ENCODE measurements at regions not wholly inside any gene's neighbourhood (a gene's known extent, or its start where the extent isn't known, plus 50 kb on each side); places are given as distances from the start of the nearest gene placed in this dataset.

DNA sequence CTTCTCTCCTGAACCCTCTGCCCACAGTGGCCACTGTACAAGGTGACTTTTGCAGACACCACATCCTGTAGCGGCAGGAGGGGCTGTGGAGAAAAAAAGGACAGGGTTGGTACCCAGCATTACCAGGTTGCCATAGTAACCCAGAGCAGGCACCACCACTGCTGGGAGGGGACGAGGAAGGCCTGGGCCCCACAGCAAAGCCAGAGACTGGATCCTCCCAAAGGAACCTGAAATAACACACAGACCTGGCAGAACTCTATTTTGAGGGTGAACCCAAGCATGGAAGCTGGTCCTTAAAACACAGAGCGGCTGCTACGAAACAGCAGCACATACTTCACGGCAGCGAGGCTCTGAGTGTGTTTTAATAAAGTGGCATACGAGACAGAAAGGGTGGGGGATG, 380.6 kb downstream of the CTTN start:
- no peak for DNase-seq

DNA sequence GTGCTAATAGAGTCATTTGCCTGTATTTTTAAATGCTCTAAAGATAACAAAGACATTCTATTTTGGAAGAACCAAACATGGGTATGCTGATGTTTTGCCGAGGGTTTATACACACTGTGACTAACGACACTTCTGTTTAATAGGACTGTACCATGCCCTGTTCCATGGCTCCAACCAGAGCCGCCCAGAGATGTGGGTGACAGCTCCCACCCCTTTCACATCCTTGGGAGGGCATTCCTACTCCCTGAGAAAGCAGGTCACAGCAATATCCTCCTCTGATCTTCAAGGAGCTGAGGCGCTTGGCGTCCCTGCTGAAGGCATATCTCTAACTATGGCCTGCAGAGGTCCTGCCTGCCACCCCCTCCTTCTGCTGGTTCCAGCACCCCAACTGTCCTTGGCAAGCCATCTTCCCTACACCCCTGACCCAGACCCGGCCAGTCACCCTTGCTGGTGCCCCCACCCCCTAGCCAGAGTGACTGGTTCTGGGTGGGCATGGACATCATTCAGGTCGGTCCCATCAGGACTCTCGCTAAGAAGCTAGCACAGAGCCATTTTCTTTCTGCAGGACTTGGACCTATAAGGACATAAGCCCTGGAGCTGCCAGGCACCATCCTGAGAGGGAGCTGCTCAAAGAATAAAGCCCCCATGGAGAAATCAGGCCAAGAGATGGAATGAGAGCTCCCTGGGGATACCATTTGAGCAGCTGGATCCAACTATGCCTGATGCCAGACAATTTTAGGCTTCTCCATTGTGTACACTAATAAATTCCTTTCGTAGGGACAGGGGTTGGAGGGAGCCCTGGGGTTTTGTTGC, 381.3 kb downstream of the CTTN start:
- no peak for DNase-seq

DNA sequence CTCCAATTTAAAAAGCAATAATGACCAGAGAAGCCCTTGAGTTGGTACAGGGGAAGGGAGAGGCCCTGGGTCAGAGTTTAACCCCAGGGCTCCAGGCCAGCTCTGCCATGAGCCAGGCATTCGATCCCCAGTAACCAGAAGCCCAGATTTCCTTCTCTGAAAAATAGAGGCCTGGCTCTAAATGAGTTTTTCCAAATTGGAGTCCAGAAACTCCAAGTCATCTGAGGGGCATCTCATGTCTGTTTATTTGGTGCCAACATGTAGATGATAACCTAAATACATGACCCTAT, 381.9 kb downstream of the CTTN start:
- no peak for DNase-seq

DNA sequence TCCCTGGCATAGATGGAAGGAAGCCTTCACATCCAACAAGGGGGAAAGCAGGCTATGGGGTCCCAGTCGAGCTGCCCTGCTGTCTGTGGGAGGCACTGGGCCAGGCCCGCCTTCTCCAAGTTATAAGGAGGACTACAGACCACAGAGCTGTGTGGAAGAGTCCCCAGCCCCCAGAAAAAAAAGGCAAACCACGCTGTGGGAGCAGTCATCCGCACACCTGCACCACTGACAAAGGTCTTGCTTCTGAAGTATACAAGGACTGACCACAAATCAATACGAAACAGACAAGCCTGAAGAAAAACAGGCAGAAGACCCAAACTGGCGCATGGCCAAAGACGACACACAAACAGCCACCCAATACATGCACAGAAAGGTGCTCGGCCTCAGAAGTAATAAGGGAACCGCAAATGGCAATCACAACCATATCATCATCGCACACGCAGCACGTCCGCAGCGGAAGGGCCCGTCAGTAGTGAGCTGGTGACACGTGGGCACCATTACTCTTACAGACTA, 384.1 kb downstream of the CTTN start:
- no peak for DNase-seq

DNA sequence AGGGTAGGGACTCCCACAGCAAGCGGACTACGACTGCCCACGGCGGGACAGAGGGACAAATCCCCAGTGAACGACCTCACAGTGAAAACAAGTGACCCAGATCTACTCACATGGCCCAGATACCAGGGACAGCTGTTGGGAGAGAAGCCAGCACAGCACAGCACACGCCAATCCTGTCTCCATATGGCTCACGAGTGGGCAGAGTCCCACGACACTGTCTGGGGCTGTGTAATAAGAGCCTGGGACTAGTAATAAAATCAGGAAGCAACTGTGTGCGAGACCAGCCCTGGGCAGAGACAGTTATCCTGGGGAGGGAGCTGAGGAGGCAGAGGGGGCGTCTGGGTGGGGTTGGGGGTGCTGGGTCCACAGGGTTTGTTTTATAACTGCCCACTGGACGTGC, 385.0 kb downstream of the CTTN start:
- DNase-seq, result no peak

DNA sequence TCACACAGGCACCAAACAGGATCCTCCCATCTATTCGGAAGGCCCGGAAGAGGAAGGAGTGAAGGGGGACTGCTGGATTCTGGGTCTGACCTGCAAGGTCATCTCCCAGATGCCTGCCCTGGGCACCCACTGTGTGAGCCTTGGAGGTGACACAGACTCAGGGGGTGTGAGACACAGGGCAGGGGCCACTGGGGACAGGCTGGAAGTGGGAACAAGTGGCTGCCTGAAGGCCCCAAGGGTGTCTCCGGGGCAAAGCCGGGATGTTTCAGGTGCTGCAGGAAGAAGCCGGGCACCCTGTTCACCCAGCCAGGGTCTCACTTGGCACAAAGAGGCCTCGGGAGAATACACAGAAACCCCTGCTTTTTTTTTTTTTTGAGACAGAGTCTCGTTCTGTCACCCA, 385.5 kb downstream of the CTTN start:
- DNase-seq, result no peak

DNA sequence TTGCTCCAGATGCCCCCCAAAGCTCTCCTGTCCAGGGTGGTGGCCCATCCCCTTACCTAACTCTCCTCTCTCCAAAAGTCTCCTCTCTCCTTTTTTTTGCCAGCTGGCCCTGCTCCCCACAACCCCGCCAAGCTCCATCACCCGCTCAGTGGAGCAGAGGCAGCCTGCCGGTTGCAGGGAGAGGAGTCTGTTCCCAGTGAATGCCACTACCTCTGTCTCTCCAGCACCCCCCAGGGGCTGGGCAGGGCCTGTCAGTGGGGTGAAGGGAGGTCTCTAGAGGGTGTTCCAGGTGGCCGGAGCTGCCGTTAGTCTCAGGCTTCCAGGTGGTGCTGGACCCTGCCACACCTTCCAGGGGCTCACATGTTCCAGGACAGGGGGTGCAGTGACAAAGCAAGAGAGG, 387.0 kb downstream of the CTTN start:
- no peak for DNase-seq

DNA sequence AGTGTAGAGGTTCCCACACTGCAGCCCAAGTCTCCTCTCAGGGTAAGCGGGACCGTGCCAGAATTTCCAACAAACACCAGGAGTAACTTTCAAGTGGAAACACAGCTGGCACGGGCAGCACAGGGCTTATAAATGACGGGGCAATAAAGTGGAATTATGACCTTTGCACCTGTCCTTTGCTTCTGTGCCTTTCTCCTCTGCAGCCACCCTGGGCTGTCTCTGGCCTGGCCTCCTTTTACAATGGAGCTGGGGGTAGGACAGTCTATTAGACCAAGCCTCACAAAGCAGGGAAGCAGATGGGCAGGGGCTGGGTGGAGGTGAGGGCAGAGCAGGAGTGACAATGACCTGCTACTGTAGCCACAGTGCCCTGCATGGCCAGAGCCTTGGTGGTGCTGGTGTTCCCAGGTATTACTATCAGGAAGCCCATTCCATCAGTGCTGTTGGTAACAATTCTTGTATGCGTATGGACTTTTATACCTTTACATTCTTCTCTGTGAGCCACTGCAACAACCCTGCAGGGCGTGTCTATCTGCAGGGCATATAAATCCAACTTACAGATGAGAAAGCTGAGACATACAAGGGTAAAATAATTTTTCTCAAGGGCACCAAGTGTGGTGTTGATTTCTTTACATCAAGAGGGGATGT, 387.8 kb downstream of the CTTN start:
- DNase-seq, result no peak

DNA sequence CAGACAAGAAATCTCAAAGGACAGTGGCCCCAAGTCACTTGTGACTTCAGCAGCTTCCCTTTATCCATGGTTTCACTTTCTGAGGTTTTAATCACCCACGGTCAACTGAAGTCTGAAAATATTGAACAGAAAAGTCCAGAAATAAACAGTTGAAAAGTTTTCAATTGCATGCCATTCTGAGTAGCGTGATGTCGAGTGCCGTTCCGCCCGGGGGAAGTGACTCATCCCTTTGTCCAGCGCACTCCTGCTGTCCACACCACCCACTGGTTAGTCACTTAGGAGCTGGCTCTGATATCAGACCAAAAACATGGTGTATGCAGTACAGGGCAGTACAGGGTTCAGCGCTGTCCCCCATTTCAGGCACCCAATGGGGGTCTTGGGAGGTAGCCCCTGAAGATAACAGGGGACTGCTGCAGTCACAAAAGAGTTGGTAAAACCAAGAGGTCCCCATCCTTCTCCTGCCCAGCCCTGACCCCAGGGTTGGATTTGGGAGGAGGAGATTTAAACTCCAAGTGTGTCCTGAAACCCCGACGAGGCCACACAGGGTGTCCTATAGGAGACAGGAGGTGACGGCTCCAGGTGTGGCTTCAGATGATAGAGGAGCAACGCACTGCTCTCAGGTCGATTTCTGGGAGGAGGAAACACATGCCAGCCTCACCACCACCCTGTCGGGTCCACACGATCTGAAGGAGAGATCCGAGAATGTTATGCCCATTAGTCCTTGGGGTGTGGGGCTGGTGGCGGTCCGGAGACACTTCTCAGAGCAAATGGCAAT, 390.1 kb downstream of the CTTN start:
- DNase-seq, result no peak

DNA sequence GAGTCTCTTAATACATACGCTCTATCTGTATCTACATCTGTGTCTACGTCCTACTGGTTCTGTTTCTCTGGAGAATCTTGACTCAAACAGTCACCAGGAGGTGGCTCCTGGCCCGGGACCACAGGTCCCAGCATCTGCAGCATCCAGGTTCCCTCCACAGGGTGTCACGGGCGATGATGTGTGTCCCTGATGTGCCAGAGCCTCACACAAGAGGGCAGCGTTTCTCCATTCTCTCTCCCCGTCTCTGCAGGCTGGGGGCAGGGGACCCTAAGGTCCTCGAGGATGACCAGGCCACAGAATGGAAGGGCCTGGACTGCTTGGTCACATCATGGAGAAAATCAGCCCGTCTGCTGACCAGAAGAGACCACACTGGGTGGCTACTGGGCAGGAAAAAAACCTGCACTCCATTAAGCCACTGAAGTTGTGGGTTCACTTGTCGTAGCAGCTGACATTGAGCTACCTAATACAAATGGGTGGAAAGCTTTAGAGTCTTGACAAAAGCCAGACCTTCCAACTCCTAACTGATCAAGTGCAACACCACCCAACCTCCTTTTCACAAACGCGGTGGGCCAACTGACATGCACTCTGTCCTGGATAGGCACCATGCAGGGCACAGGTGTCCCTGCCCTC, 392.5 kb downstream of the CTTN start:
- no peak for DNase-seq

DNA sequence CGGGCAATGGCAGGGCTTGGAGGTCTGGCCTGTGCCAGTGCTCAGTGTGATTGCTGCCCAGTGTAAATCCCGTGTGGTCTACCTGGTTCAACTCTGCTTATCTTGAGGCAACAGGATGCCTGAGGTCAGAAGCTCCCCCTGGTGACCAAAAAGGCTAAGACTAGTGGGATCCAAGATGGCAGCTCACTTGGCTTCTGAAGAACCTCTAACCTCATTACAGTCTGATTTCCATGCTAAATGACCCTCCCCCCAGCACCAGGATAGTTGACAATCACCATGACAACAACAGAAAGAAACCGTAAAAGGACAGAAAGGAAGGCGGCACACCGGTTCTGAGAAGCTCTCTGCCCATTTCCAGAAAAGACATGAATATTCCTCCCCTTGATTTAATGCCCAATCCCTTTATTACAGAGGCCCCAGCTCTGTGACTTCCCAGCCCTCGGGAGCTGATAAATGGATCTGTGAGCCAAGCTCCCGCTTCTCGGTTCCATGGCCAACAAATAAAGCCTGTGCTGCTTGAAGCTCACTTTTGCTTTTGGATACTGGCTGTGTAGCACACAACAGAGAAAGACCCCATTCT, 398.4 kb downstream of the CTTN start:
- no peak for DNase-seq

DNA sequence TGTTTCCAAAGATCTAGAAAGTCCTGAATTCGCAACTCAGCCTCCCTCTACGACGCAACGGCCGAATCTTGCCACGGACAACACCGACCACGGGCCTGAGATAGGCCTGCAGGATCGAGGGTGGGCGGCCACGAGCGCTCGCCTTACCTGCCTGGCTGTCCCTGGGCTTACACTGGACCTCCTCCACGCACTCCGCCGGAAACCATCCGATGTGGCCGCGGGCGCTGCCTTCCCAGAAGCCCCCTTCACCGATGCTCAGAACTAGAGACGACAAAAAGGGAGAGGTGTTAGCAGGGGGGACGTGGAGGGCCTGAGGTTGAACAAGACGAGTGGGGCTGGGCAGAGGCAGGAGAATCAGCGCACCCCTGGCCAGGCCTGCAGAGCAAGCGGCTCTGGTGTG, 400.0 kb downstream of the CTTN start:
- no peak for DNase-seq

DNA sequence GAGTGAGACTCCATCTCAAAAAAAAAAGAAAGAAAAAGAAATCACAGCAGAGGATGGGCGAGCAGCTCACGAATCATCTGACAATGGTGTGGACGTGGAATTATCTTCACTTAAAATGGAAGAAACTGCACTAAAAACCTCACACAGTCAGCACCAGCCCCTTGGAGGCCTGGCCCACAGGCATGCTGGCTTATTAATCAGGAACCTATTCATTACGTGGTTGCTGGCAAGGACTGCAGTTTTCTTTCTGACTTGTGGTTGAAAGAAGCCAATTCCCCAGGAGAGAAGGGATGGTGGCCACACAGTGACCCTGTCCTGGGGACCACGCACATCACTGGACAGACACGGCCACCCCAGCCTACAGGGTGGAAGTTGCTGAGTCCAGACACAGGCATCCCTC, 401.1 kb downstream of the CTTN start:
- no peak for DNase-seq

DNA sequence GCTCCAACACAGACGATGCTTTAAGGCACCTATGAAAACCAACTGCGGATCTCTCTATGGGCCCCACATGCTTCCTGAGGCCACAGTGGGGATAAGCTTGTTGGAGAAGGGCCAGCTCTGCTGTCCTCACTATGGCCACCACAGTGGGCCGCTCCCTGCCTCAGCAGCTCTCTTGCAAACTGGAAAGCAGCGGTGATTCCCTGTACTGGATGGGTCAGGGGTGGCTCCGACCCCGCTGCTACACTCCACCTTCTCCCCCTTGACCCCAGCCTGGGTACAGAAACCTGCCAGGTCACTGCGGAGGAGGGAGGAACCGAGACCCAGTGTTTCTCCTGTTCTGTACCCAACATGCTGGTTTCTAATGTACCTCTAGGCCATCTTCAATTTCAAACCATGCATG, 403.9 kb downstream of the CTTN start:
- DNase-seq, result no peak

DNA sequence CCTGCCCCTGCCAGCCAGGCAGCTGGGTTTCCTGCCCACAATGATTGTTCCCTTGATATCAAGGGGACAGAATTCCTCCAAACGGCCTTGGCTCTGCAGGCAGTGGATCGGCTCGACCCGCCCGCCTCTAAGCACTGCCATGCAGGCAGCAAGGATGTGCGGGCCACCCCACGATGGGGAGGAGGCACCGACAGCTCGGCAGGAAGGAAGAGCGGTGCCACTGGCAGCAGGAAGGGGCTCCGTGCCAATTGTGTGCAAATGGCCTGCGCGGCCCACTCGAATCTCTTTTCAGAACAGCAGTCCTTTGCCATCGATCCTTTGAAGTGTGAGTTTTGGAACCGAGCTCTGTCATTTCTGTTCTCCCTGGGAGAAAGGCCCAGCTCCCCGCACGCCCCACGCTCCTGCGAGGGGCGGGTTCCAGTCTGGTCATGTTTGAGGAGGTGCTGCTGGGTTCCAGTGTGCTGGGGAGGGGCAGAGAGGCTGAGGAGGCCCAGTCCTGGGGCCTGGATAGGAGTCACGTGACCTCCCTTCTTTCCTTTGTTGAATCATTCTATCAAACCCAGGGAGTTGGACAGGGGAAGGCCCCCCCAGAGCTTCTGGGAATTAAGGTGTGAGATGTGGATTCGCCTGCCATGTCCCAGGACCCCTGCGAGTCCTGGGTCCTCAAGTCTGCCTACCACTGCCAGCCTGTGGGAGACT, 406.0 kb downstream of the CTTN start:
- DNase-seq, result no peak

DNA sequence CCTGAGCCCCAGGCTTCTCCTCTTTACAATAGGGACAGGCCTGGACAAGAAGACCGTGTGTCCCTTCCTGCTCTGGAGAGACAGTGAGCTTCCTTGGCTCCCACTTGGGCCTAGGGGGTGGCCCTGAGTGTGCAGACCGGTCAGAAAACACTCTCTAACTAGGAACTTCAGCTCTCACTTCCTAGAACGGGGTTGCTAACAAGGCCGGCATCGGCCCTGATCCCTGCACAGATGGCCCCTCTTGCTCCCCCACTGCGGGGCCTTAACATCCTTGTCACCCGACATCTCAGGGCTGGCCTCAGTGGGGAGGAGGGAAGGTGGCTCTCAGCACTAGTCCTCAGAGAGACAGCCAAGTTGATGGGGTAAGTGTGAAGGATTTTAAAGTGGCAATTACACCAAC, 406.9 kb downstream of the CTTN start:
- no peak for DNase-seq

DNA sequence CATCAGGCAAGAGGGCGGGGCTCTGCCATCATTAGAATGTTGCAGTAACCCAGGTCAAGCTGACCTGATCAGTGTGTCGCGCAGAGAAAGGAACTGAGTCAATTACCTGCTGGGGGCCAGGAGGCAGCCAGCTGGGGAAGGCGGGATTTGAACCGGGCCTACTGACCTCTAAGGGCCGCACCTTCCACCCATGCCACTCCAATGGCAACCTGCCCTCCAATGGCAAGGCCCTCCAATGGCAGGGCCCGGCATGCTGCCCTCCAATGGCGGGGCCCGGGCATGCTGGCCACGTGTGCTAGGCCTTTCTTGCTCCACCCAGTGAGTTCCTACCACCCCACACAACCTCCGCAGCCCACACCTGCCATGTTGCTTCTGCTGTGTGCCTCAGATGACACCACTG, 407.6 kb downstream of the CTTN start:
- DNase-seq, result no peak

DNA sequence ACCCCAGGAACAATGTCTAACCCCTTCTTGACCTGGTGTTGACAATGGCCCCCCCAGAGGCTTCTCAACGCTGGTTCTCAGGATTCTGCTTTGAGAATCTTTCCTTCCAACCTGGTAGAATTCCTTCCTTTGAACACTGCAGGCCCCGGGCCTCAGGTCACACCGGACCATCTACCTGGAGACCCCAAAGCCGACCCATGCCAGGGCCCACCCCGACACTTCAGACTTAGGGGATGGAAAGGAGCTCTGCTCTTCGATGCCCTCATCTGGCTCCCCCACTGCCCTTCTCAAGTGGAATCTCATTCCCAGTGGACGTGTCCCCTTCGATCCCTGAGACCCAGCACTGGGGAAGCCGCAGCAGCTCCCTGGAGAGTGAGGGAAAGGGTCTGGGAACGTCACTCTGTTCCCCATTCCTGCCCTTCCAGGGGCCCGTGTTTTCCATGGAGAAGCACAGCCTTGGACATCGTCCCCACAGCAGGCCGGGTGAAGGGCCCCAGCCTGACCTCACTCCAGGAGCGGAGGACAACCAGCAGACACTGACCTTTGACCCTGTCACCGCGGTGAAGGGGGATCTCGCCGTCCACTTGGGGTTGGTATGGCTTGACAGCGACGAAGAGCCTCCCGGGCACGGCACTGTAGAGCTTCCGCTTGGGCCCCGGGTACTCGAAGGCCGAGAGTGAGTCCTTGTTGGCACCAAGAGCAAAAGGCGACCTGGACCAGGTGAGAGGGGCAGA, 408.3 kb downstream of the CTTN start:
- DNase-seq, result no peak

DNA sequence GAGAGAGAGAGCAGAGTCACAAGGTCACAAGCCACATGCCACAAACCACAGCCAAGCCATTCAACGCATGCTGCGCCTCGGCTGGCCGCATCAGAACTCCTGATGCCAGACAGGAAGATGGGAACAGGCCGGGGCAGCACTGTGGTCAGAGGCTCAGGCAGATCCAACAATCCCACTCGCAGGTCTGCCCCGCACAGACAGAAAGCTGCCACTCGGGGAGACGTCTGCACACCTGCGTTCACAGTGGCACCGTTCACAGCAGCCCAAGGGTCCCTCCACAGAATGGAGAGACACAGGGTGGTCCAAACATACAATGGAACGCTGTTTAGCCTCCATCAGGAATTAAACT, 408.8 kb downstream of the CTTN start:
- DNase-seq, result no peak

DNA sequence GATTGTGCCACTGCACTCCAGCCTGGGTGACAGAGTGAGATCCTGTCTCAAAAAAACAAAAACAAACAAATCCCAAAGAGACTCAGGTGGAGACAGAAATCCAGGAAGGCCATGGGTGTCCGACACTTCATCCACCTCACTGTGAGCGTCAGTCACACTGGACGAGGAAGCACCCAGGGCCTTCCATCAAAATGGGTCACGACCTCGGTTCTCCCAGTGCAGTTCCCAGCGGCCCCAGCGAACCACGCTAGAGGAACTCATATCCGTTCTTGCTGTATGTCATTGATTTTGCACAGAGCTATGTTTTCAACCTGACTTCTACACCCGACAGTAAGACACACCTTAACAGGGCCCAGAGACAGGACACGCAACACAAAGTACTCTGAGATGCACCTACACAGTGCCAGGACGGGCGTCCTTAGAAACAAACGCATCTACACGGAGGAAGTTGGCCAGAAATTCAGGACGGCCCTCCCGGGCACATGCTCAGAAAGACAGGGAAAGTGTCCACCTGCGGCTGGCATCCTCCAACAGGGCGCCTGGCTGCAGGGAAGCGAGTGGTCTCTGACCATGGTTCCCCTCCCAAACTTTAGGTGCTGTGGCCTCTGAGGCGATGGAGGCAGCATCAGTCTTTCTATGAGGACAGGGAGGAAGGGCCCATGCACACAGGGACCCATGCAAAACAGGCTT, 410.5 kb downstream of the CTTN start:
- DNase-seq, result no peak

DNA sequence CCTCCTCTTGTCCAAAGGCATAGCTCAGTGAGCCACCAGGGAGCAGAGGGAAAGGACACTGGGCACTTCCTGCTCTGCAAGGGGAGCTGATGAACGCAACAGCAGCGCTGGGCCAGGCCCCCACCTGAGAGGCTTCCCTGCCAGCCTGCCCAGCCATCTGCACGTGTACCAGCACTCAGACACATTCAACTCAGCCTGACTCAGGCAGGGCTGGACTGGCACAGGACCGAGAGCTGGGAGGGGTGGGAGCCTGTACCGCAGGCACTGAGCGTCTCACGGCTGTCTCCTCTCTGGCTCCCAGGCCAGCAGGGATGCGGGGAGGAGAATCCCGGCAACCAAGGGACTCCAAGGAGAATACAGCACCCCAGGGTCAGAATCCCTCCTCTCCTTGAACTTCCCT, 411.8 kb downstream of the CTTN start:
- DNase-seq, result no peak
